ENCODE measurements at regions not wholly inside any gene's neighbourhood (a gene's known extent, or its start where the extent isn't known, plus 50 kb on each side); places are given as distances from the start of the nearest gene placed in this dataset.
"Not testable (repeated sequence)": the region's sequence is repeated elsewhere in the genome, so short reads cannot be mapped to it uniquely, and the experiment has no call there.

DNA sequence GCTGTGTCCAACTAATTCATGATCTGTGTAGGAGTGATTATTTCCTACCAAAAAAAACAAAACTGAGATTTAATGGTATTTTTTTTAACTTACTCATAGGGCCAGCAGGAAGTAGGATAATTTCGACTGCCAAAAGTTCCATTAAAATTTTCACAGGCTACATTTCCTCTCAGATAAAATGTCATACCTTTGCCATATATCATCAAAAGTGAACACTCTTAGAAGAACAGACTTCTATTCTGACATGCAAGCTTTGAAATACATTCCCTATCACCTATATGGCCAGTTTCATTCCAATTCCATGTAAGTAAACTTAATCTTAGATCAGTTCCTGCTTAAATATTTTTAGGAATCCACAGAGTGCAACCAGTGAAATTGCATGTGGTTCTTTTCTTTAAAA lies 1636.7 kb downstream of the CDY2B start:
- TF ChIP-seq, protein P1, sequence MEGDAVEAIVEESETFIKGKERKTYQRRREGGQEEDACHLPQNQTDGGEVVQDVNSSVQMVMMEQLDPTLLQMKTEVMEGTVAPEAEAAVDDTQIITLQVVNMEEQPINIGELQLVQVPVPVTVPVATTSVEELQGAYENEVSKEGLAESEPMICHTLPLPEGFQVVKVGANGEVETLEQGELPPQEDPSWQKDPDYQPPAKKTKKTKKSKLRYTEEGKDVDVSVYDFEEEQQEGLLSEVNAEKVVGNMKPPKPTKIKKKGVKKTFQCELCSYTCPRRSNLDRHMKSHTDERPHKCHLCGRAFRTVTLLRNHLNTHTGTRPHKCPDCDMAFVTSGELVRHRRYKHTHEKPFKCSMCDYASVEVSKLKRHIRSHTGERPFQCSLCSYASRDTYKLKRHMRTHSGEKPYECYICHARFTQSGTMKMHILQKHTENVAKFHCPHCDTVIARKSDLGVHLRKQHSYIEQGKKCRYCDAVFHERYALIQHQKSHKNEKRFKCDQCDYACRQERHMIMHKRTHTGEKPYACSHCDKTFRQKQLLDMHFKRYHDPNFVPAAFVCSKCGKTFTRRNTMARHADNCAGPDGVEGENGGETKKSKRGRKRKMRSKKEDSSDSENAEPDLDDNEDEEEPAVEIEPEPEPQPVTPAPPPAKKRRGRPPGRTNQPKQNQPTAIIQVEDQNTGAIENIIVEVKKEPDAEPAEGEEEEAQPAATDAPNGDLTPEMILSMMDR (conservative IDR thresholded peaks at IDR 0.05; ENCODE audit: low read length) = not testable (repeated sequence)
- not testable (repeated sequence) for TF ChIP-seq EZH2phosphoT487 (IDR thresholded peaks at IDR 0.05; ENCODE audit: borderline replicate concordance, low read depth, low read length)
